GM21576 (cell line): ENCODE measurements at regions not wholly inside any gene's neighbourhood (a gene's known extent, or its start where the extent isn't known, plus 50 kb on each side); places are given as distances from the start of the nearest gene placed in this dataset.

Experiments
- ATAC-seq: cut with Tn5 transposase; IDR thresholded peaks from one replicate; pipeline ENCODE4 v1.9.1; 2021; ENCODE audit warnings: mild to moderate bottlenecking, moderate library complexity; ENCODE audit not compliant: unreplicated experiment

- ATAC-seq: no peak
Observed at GRCh38 chr9:108656566-108656965, 199.2 kb downstream of the ACTL7B start.

- ATAC-seq: no peak
Observed at GRCh38 chr9:108655818-108656217, 200.0 kb downstream of the ACTL7B start.

- ATAC-seq: no peak
Observed at GRCh38 chr9:108654566-108654965, 201.2 kb downstream of the ACTL7B start.

GRCh38 chr9:108652851-108653250 is 202.9 kb downstream of the ACTL7B start:
- no peak for ATAC-seq

- ATAC-seq: no peak
Observed at GRCh38 chr9:108650826-108651225, 205.0 kb downstream of the ACTL7B start.

- ATAC-seq: no peak
Observed at GRCh38 chr9:108645520-108645919, 210.3 kb downstream of the ACTL7B start.

GRCh38 chr9:108643731-108644510 is 211.9 kb downstream of the ACTL7B start:
- no peak for ATAC-seq

- no peak for ATAC-seq
Observed at GRCh38 chr9:108642871-108643270, 212.9 kb downstream of the ACTL7B start.

GRCh38 chr9:108640230-108640629 is 215.6 kb downstream of the ACTL7B start:
- ATAC-seq: no peak

- no peak for ATAC-seq
Observed at GRCh38 chr9:108639696-108640095, 216.1 kb downstream of the ACTL7B start.

GRCh38 chr9:108639091-108639490 is 216.7 kb downstream of the ACTL7B start:
- ATAC-seq: no peak

- ATAC-seq: no peak
Observed at GRCh38 chr9:108637340-108637739, 218.4 kb downstream of the ACTL7B start.

- no peak for ATAC-seq
Observed at GRCh38 chr9:108636013-108636412, 219.8 kb downstream of the ACTL7B start.

- no peak for ATAC-seq
Observed at GRCh38 chr9:108634672-108635462, 220.9 kb downstream of the ACTL7B start.

GRCh38 chr9:108634204-108634603 is 221.6 kb downstream of the ACTL7B start:
- ATAC-seq: no peak

GRCh38 chr9:108631496-108632285 is 224.1 kb downstream of the ACTL7B start:
- no peak for ATAC-seq

- ATAC-seq: no peak
Observed at GRCh38 chr9:108628316-108628715, 227.5 kb downstream of the ACTL7B start.

GRCh38 chr9:108626743-108627142 is 229.0 kb downstream of the ACTL7B start:
- ATAC-seq: no peak

- no peak for ATAC-seq
Observed at GRCh38 chr9:108621991-108622855, 233.6 kb downstream of the ACTL7B start.

GRCh38 chr9:108620767-108621166 is 235.0 kb downstream of the ACTL7B start:
- ATAC-seq: no peak
